GM23338 (cell line): ENCODE measurements at regions not wholly inside any gene's neighbourhood (a gene's known extent, or its start where the extent isn't known, plus 50 kb on each side); places are given as distances from the start of the nearest gene placed in this dataset.
A peak's percentile ranks its signal among the peaks of the same experiment; 100 is the strongest.

Experiments used
- ATAC-seq: fragments of 200-7000 bp; cut with Tn5 transposase; 3 replicates; pipeline ENCODE4 v1.9.1; 2020
- DNase-seq: peaks from one replicate; pipeline ENCODE4 v3.0.0-alpha.2; 2015; ENCODE audit warnings: low spot score
- H2AFZ ChIP-seq: fragments of 200-600 bp; sonication (generic); 2 replicates; pipeline ENCODE4 v1.8.0; 2016; ENCODE audit warnings: antibody characterized with exemption, mild to moderate bottlenecking, moderate library complexity
- H3F3A ChIP-seq: fragments of 200-600 bp; sonication (generic); replicated peaks from 2 replicates; pipeline ENCODE4 v1.8.0; 2017; ENCODE audit warnings: antibody characterized with exemption, mixed run types, low read depth
- H3K27ac ChIP-seq: fragments of 200-600 bp; sonication (generic); 2 replicates; pipeline ENCODE4 v1.6.1; 2016; ENCODE audit warnings: low read depth
- H3K27me3 ChIP-seq: fragments of 200-600 bp; sonication (generic); 2 replicates; pipeline ENCODE4 v1.8.0; 2016; ENCODE audit warnings: mild to moderate bottlenecking, mixed run types, moderate library complexity; ENCODE audit not compliant: insufficient read depth
- H3K36me3 ChIP-seq: fragments of 200-600 bp; sonication (generic); 2 replicates; pipeline ENCODE4 v1.8.0; 2016; ENCODE audit warnings: mild to moderate bottlenecking; ENCODE audit not compliant: insufficient read depth
- H3K4me1 ChIP-seq: fragments of 200-600 bp; sonication (generic); 2 replicates; pipeline ENCODE4 v1.8.0; 2016; ENCODE audit warnings: mild to moderate bottlenecking, moderate library complexity; ENCODE audit not compliant: insufficient read depth
- H3K4me2 ChIP-seq: fragments of 200-600 bp; sonication (generic); 2 replicates; pipeline ENCODE4 v1.7.1; 2017; ENCODE audit warnings: mixed run types
- H3K4me3 ChIP-seq: fragments of 200-600 bp; sonication (generic); 2 replicates; pipeline ENCODE4 v1.6.1; 2016; ENCODE audit warnings: mixed run types
- H3K79me2 ChIP-seq: fragments of 200-600 bp; sonication (generic); replicated peaks from 2 replicates; pipeline ENCODE4 v1.8.0; 2017; ENCODE audit warnings: mild to moderate bottlenecking; ENCODE audit not compliant: insufficient read depth
- H3K9me2 ChIP-seq: fragments of 200-600 bp; sonication (generic); 2 replicates; pipeline ENCODE4 v1.8.0; 2017; ENCODE audit not compliant: insufficient read depth
- H4K20me1 ChIP-seq: fragments of 200-600 bp; sonication (generic); replicated peaks from 2 replicates; pipeline ENCODE4 v1.8.0; 2017; ENCODE audit warnings: mild to moderate bottlenecking; ENCODE audit not compliant: insufficient read depth
- H3K27ac Mint-ChIP-seq: 2 replicates; pipeline ENCODE4 v1.8.0; 2020; ENCODE audit warnings: inconsistent platforms, mild to moderate bottlenecking, moderate library complexity, mixed read lengths
- H3K27me3 Mint-ChIP-seq: 3 replicates; pipeline ENCODE4 v1.8.0; 2022; ENCODE audit warnings: low read depth, mild to moderate bottlenecking, moderate library complexity, mixed read lengths, inconsistent platforms; ENCODE audit not compliant: insufficient read depth, poor library complexity
- H3K36me3 Mint-ChIP-seq: 3 replicates; pipeline ENCODE4 v1.8.0; 2021; ENCODE audit warnings: low read depth, mild to moderate bottlenecking, inconsistent platforms, moderate library complexity, mixed read lengths
- H3K4me1 Mint-ChIP-seq: 3 replicates; pipeline ENCODE4 v1.8.0; 2020; ENCODE audit warnings: mild to moderate bottlenecking, inconsistent platforms, mixed read lengths
- H3K4me3 Mint-ChIP-seq: 3 replicates; pipeline ENCODE4 v1.8.0; 2021; ENCODE audit warnings: moderate library complexity, mild to moderate bottlenecking, inconsistent platforms, mixed read lengths
- H3K9me3 Mint-ChIP-seq: 3 replicates; pipeline ENCODE4 v1.8.0; 2020; ENCODE audit warnings: moderate library complexity, mild to moderate bottlenecking, inconsistent platforms, mixed read lengths
- CREB1 ChIP-seq: fragments of 250-450 bp; sonication (Bioruptor Pico); IDR thresholded peaks from 2 replicates; pipeline ENCODE4 v1.5.0; 2020; ENCODE audit warnings: low read depth, mild to moderate bottlenecking, moderate library complexity
- ETS1 ChIP-seq: IDR thresholded peaks from 2 replicates; pipeline ENCODE4 v1.6.1; 2016; ENCODE audit warnings: antibody characterized with exemption
- EZH2phosphoT487 ChIP-seq: fragments of 200-600 bp; sonication (generic); IDR thresholded peaks from one replicate; pipeline ENCODE4 v1.8.1; 2018; ENCODE audit warnings: antibody characterized with exemption; ENCODE audit not compliant: unreplicated experiment
- JUNB ChIP-seq: IDR thresholded peaks from one replicate; pipeline ENCODE4 v1.6.1; 2016; ENCODE audit warnings: antibody characterized with exemption; ENCODE audit not compliant: unreplicated experiment
- NANOG ChIP-seq: IDR thresholded peaks from 2 replicates; pipeline ENCODE4 v1.6.1; 2016; ENCODE audit warnings: antibody characterized with exemption, borderline replicate concordance
- POLR2AphosphoS5 ChIP-seq: IDR thresholded peaks from 2 replicates; pipeline ENCODE4 v1.6.1; 2016; ENCODE audit warnings: antibody characterized with exemption, low read depth
- REST ChIP-seq: IDR thresholded peaks from one replicate; pipeline ENCODE4 v1.6.1; 2018; ENCODE audit warnings: antibody characterized with exemption; ENCODE audit not compliant: unreplicated experiment
- STAT1 ChIP-seq: IDR thresholded peaks from one replicate; pipeline ENCODE4 v1.6.1; 2016; ENCODE audit warnings: antibody characterized with exemption; ENCODE audit not compliant: unreplicated experiment
- ZNF114 ChIP-seq: fragments of 250-450 bp; sonication (Bioruptor Pico); IDR thresholded peaks from 2 replicates; pipeline ENCODE4 v1.5.0; 2020; ENCODE audit warnings: mild to moderate bottlenecking, moderate library complexity
- ZNF331 ChIP-seq: fragments of 250-450 bp; sonication (Bioruptor Pico); IDR thresholded peaks from 2 replicates; pipeline ENCODE4 v1.5.0; 2020; ENCODE audit warnings: low read depth, mild to moderate bottlenecking, moderate library complexity
- ZNF462 ChIP-seq: fragments of 250-450 bp; sonication (Bioruptor Pico); IDR thresholded peaks from 2 replicates; pipeline ENCODE4 v1.5.0; 2020; ENCODE audit warnings: mild to moderate bottlenecking, moderate library complexity

- TF ChIP-seq REST (no peak), NANOG (no peak)
Observed at GRCh38 chr5:100252037-100252436, 283.1 kb upstream of the FAM174A start (continued).

- no peak overlapping the region for H3K4me2 ChIP-seq
- ATAC-seq: no peak
- H3K4me1 ChIP-seq: peaks cover 6% of the 10 kb centered on the region; the same call in 1 of the 2 replicates
- H3K4me3 Mint-ChIP-seq: no peak overlapping the region
- H3K36me3 ChIP-seq: no peaks in the 10 kb centered on the region
- no peak overlapping the region for H3K27ac ChIP-seq
- no peaks in the 10 kb centered on the region for H3K9me3 Mint-ChIP-seq
- peaks cover 4% of the 10 kb centered on the region; the same call in 1 of the 3 replicates for H3K4me1 Mint-ChIP-seq
- no peak overlapping the region for H3K4me3 ChIP-seq
- H2AFZ ChIP-seq: 0 out of 2 replicates have a peak overlapping the region, but pooled peaks have one; percentile 64
- H3K27ac Mint-ChIP-seq: no peak overlapping the region
- no peaks in the 10 kb centered on the region for H3K27me3 Mint-ChIP-seq
- no peaks in the 10 kb centered on the region for H4K20me1 ChIP-seq
- H3K9me2 ChIP-seq: peaks cover 14% of the 10 kb centered on the region; the same call in 1 of the 2 replicates
- H3K27me3 ChIP-seq: no peaks in the 10 kb centered on the region
- H3F3A ChIP-seq: no peaks in the 10 kb centered on the region
- H3K79me2 ChIP-seq: no peaks in the 10 kb centered on the region
- no peaks in the 10 kb centered on the region for H3K36me3 Mint-ChIP-seq
- no peak for DNase-seq
- TF ChIP-seq STAT1 (no peak), REST (no peak), ZNF462 (no peak), CREB1 (CRISPR knock-in tag) (no peak), EZH2phosphoT487 (no peak), ZNF114 (CRISPR knock-in tag) (no peak), ZNF331 (CRISPR knock-in tag) (no peak), JUNB (no peak), POLR2AphosphoS5 (no peak), ETS1 (no peak)
Observed at GRCh38 chr5:100249884-100250269, 285.3 kb upstream of the FAM174A start.
